DMS79 treated with DMSO at 0.1 percent for 48 hours (cell line): ENCODE measurements at regions not wholly inside any gene's neighbourhood (a gene's known extent, or its start where the extent isn't known, plus 50 kb on each side); places are given as distances from the start of the nearest gene placed in this dataset.

ENCODE experiments used
- DNase-seq: peaks from one replicate; lab custom pipeline; 2025; lab: John Stamatoyannopoulos, UW

GRCh38 chr2:129877795-129878775, 101.4 kb upstream of the RAB6C start:
- peak; percentile 38 for DNase-seq

- DNase-seq, result no peak
Measured at GRCh38 chr2:129879614-129880180, 99.8 kb upstream of the RAB6C start.

- DNase-seq, result no peak
Measured at GRCh38 chr2:129880309-129880708, 99.2 kb upstream of the RAB6C start.

DNA sequence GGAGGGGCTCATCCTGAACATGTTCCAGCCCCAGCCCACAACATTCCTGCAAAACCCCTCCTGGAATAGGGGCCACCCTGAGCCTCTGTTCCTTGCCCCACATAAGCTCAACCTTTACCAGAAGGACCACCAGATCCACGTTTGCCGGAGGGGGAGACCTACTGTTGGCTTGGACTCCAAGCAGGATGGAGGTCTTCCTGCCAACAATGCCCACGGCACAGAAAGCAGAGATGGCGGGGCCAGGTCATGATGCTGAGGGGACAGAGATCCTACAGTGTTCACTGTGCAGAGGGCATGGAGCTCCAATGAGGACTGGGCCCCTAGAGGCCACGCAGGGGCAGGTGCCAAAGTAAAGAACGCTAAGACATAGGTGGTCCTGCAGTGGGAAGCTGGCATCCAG, 98.5 kb upstream of the RAB6C start:
- no peak for DNase-seq

DNA sequence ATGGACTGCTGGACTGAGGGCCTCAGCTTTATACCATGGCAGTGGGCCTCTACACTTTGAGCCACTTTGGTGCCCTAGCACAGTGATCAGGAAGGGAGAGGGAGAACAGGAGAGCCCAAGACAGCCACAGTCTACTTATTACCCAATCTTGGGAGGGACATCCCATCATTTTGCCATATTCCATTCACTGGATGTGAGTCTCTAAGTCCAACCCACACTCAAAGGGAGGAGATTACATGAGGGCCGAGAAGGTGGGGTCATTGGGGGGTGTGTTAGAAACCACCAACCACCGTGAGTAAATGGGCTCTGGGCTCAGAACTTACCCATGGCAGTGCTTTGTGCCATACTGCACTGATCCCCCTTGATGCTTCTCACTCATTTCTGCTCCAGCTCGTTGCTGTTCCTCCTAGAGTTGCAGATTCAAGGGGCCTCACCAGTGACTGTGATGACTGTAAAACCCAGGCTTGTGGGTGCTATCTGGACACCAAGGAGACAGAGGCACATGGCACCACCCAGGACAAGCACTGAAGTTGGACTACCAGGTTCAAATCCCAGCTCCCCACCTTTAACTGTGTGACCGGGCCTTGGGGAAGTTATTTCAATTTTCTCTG, 97.6 kb upstream of the RAB6C start:
- no peak for DNase-seq

GRCh38 chr2:129882476-129882875, 97.0 kb upstream of the RAB6C start:
- DNase-seq, result no peak

DNA sequence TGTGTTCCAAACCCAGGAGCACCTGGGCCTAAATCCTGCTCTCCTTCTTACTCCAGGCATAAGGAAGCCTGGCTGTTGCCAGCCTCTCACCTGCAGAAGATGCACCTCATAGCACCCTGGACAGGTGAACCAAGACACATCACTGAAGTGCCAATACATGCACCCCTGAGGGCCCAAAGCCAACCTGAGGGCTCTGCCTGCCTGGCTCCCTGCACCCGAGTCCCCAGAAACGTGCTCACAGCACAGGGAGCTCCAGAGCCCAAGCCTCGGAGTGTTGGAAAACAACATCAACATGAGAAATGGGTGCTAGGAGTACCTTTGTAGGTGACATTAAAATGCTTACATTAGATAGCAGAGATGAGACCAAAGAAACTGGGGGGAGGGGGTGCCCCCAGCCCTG, 96.3 kb upstream of the RAB6C start:
- DNase-seq, result no peak

GRCh38 chr2:129884221-129884786, 95.2 kb upstream of the RAB6C start:
- no peak for DNase-seq

GRCh38 chr2:129885735-129886134, 93.7 kb upstream of the RAB6C start:
- no peak for DNase-seq

GRCh38 chr2:129887688-129888266, 91.7 kb upstream of the RAB6C start:
- DNase-seq, result no peak

DNA sequence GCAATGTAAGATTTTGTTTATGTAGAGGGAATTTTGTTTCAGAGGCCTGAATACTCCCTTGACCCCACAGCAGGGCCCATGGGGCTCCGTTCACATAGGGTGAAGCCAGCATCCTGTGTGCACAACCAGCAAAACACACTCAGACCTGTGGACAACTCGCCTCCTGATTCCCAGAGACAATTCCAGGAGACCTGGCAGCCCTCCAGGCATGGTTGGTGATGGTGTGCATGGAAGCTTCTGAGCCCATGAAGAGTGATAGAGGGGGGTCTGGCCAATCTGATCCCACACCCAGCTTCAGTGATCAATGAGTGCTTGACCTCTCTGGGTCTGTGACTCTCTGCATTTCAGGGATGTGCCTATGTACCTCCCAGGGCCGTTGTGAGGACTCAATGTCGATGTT, 91.0 kb upstream of the RAB6C start:
- no peak for DNase-seq

GRCh38 chr2:129888896-129889295, 90.6 kb upstream of the RAB6C start:
- no peak for DNase-seq

DNA sequence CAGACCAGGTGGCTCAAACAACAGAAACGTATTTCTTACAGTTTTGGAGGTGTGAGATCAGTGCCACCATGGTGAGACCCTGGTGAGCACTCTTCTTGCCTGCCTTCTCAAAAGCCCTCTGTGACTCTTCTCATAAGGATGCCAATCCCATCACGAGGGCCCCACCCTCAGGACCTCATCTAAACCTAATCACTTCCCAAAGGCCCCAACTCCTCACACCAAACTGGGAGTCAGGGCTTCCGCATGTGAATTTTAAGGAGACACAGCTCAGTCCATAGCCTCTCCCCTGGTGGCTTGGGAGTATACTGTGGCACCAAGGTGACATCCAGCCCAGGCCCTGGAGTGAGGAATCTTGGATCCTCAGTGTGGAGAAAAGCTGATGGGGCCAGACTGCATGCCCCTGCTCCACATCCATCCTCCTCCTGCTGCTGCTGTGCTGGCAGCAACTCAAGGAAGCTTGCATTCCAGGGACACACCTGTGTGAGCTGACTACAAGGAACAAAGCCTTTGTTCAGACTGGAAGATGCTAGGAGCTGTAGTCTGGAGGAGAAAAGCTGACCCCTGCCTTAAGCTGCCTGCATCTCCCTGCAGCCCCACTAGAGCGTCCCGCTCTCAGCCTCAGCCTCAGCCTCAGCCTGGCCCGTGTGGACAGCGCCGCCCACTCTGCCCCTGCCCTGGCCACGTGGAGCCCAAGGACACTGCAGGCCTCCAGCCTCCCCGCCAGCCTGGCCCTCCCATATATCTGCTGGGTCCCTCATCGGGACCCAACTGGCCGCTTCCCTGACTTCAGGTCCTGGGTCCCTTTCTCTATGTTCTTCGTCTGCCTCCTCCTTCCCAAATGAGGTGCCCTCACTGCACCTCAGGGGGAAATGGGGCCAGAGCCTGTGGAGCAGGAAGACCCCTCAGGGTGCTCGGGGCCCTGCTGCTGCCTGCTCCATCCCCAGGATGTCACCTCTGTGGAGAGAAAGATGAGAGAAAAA, 87.8 kb upstream of the RAB6C start:
- DNase-seq, result no peak

- no peak for DNase-seq
Measured at GRCh38 chr2:129892360-129892759, 87.1 kb upstream of the RAB6C start.

GRCh38 chr2:129892773-129893172, 86.7 kb upstream of the RAB6C start:
- DNase-seq, result no peak

GRCh38 chr2:129893244-129893643, 86.2 kb upstream of the RAB6C start:
- no peak for DNase-seq

GRCh38 chr2:129894616-129895015, 84.8 kb upstream of the RAB6C start:
- no peak for DNase-seq

GRCh38 chr2:129895061-129895460, 84.4 kb upstream of the RAB6C start:
- DNase-seq, result no peak

- DNase-seq, result no peak
Measured at GRCh38 chr2:129895526-129896082, 83.9 kb upstream of the RAB6C start.

GRCh38 chr2:129896226-129897100, 83.0 kb upstream of the RAB6C start:
- DNase-seq, result no peak
